Calu3 (cell line): ENCODE measurements at regions not wholly inside any gene's neighbourhood (a gene's known extent, or its start where the extent isn't known, plus 50 kb on each side); places are given as distances from the start of the nearest gene placed in this dataset.

Source experiments
- BruUV-seq: library from RNA; stranded (reverse); fragments of 400-500 nt; replicated peaks from 2 replicates; lab custom pipeline; 2021; lab: Mats Ljungman, UMichigan
- CTCF ChIA-PET: fragments of 300-600 bp; sonication (Branson Sonifier 250); formaldehyde crosslinking; loops from one replicate; lab custom pipeline; 2022; ENCODE audit warnings: antibody characterized with exemption; lab: Charles Lee
- DNase-seq: peaks from one replicate; pipeline ENCODE4 v3.0.0; 2022
- H3K27ac Mint-ChIP-seq: one replicate; pipeline ENCODE4 v1.8.0; 2022; ENCODE audit warnings: mixed read lengths; ENCODE audit not compliant: unreplicated experiment
- H3K27me3 Mint-ChIP-seq: one replicate; pipeline ENCODE4 v1.8.0; 2022; ENCODE audit warnings: mixed read lengths; ENCODE audit not compliant: unreplicated experiment
- H3K36me3 Mint-ChIP-seq: one replicate; pipeline ENCODE4 v1.8.0; 2022; ENCODE audit warnings: mild to moderate bottlenecking, moderate library complexity, mixed read lengths; ENCODE audit not compliant: insufficient read depth, unreplicated experiment
- H3K4me1 Mint-ChIP-seq: one replicate; pipeline ENCODE4 v1.8.0; 2022; ENCODE audit warnings: mild to moderate bottlenecking, low read depth, mixed read lengths; ENCODE audit not compliant: unreplicated experiment
- H3K4me3 Mint-ChIP-seq: one replicate; pipeline ENCODE4 v1.8.0; 2022; ENCODE audit warnings: mild to moderate bottlenecking, low read depth, moderate library complexity, mixed read lengths; ENCODE audit not compliant: unreplicated experiment
- H3K9me3 Mint-ChIP-seq: one replicate; pipeline ENCODE4 v1.8.0; 2022; ENCODE audit warnings: low read depth, mixed read lengths; ENCODE audit not compliant: unreplicated experiment
- CTCF ChIP-seq: fragments of 200-600 bp; IDR thresholded peaks from one replicate; pipeline ENCODE4 v1.8.0; 2022; ENCODE audit warnings: antibody characterized with exemption; ENCODE audit not compliant: unreplicated experiment
- intact Hi-C: fragments of 100-400 bp; cut with micrococcal nuclease; formaldehyde crosslinking; loops from one replicate; pipeline ENCODE4 v1.10.0; 2022; ENCODE audit not compliant: unreplicated experiment

GRCh38 chr2:150630587-150631235 lies 143.2 kb upstream of the RND3 start:
- Mint-ChIP-seq H3K36me3 (no peaks in the 10 kb centered on the region), H3K9me3 (no peaks in the 10 kb centered on the region), H3K27me3 (no peaks in the 10 kb centered on the region), H3K4me1 (no peaks in the 10 kb centered on the region), H3K27ac (no peak overlapping the region), H3K4me3 (no peak overlapping the region)
- no peak for DNase-seq
- TF ChIP-seq CTCF: no peak
- CTCF ChIA-PET: no interaction called here
- intact Hi-C loops: no loop called here
- BruUV-seq: no TSS peak

GRCh38 chr2:150627526-150627925 lies 140.1 kb upstream of the RND3 start:
- Mint-ChIP-seq H3K4me3 (no peak overlapping the region), H3K36me3 (no peaks in the 10 kb centered on the region), H3K27me3 (no peaks in the 10 kb centered on the region), H3K4me1 (peaks cover under 1% of the 10 kb centered on the region), H3K9me3 (peaks cover 2% of the 10 kb centered on the region), H3K27ac (no peak overlapping the region)
- no peak for TF ChIP-seq CTCF
- intact Hi-C loops: no loop called here
- no TSS peak for BruUV-seq
- DNase-seq: no peak
- CTCF ChIA-PET: no interaction called here

GRCh38 chr2:150626934-150627411 lies 139.5 kb upstream of the RND3 start:
- TF ChIP-seq CTCF: no peak
- no TSS peak for BruUV-seq
- peaks cover 2% of the 10 kb centered on the region for H3K9me3 Mint-ChIP-seq
- H3K4me3 Mint-ChIP-seq: no peak overlapping the region
- H3K27me3 Mint-ChIP-seq: no peaks in the 10 kb centered on the region
- CTCF ChIA-PET: no interaction called here
- DNase-seq: no peak
- H3K36me3 Mint-ChIP-seq: no peaks in the 10 kb centered on the region
- intact Hi-C loops: no loop called here
- H3K27ac Mint-ChIP-seq: no peak overlapping the region
- peaks cover 6% of the 10 kb centered on the region for H3K4me1 Mint-ChIP-seq

- Mint-ChIP-seq H3K9me3 (peaks cover 2% of the 10 kb centered on the region), H3K4me1 (peaks cover 10% of the 10 kb centered on the region), H3K36me3 (no peaks in the 10 kb centered on the region), H3K27ac (no peak overlapping the region), H3K27me3 (no peaks in the 10 kb centered on the region), H3K4me3 (no peak overlapping the region)
- CTCF ChIA-PET: no interaction called here
- BruUV-seq: no TSS peak
- TF ChIP-seq CTCF: no peak
- intact Hi-C loops: no loop called here
- DNase-seq: no peak
Measured at GRCh38 chr2:150625741-150626140, 138.3 kb upstream of the RND3 start.
